Upper lobe of right lung (tissue), 1 donor: ENCODE measurements at regions not wholly inside any gene's neighbourhood (a gene's known extent, or its start where the extent isn't known, plus 50 kb on each side); places are given as distances from the start of the nearest gene placed in this dataset.

Experiments used
- ATAC-seq: fragments of 200-7000 bp; cut with Tn5 transposase; one replicate; pipeline ENCODE4 v1.9.1; 2020; ENCODE audit warnings: mild to moderate bottlenecking, moderate library complexity
- DNase-seq: peaks from one replicate; pipeline ENCODE4 v3.0.0-alpha.2; 2020
- H3K27ac ChIP-seq: fragments of 200-600 bp; one replicate; pipeline ENCODE4 v1.8.0; 2022
- H3K27me3 ChIP-seq: fragments of 200-600 bp; one replicate; pipeline ENCODE4 v1.8.0; 2022; ENCODE audit warnings: mild to moderate bottlenecking
- H3K36me3 ChIP-seq: fragments of 200-600 bp; one replicate; pipeline ENCODE4 v1.8.0; 2022
- H3K4me1 ChIP-seq: fragments of 200-600 bp; one replicate; pipeline ENCODE4 v1.8.0; 2022
- H3K4me3 ChIP-seq: fragments of 200-600 bp; one replicate; pipeline ENCODE4 v1.8.0; 2022; ENCODE audit warnings: mild to moderate bottlenecking
- H3K9me3 ChIP-seq: fragments of 200-600 bp; one replicate; pipeline ENCODE4 v1.8.0; 2022
- intact Hi-C: fragments of 100-400 bp; cut with DNase I; formaldehyde crosslinking; loops from one replicate; pipeline ENCODE4 v1.11.0; 2022
- TF ChIP-seq, protein P1 (sequence below): fragments of 200-600 bp; IDR thresholded peaks from one replicate; pipeline ENCODE4 v1.8.0; 2022; ENCODE audit warnings: antibody characterized with exemption
- donor health status: DM: no; HTN: yes; CAD: no; lungs with severe emphysema.

DNA sequence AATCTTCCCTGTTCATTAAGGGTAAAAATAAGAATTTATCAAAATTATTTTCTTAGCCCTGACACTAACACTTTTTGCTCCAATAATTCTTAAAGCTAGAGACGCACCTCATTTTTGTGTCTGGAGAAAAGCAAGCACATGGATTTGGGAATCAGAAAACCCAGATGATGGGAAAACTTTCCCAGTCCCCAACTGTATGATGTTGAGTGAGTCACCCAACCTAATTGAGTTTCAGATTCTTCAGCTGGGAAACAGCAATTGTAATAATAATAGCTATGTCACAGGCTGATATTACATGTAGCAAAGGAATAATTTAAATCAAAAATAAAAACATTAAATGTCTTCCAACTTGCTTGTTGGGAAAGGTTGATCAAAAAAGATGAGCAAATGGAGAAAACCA is 159.0 kb downstream of the MIS18A start:
- DNase-seq (no peak), ATAC-seq (no peak)
- TF ChIP-seq, protein P1, sequence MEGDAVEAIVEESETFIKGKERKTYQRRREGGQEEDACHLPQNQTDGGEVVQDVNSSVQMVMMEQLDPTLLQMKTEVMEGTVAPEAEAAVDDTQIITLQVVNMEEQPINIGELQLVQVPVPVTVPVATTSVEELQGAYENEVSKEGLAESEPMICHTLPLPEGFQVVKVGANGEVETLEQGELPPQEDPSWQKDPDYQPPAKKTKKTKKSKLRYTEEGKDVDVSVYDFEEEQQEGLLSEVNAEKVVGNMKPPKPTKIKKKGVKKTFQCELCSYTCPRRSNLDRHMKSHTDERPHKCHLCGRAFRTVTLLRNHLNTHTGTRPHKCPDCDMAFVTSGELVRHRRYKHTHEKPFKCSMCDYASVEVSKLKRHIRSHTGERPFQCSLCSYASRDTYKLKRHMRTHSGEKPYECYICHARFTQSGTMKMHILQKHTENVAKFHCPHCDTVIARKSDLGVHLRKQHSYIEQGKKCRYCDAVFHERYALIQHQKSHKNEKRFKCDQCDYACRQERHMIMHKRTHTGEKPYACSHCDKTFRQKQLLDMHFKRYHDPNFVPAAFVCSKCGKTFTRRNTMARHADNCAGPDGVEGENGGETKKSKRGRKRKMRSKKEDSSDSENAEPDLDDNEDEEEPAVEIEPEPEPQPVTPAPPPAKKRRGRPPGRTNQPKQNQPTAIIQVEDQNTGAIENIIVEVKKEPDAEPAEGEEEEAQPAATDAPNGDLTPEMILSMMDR, result no peak
- intact Hi-C loops, result no loop called here
- H3K9me3 ChIP-seq, result no peaks in the 10 kb centered on the region
- H3K36me3 ChIP-seq, result no peaks in the 10 kb centered on the region
- H3K27me3 ChIP-seq, result no peaks in the 10 kb centered on the region
- no peaks in the 10 kb centered on the region for H3K4me1 ChIP-seq
- H3K4me3 ChIP-seq, result no peak overlapping the region
- H3K27ac ChIP-seq, result no peak overlapping the region

DNA sequence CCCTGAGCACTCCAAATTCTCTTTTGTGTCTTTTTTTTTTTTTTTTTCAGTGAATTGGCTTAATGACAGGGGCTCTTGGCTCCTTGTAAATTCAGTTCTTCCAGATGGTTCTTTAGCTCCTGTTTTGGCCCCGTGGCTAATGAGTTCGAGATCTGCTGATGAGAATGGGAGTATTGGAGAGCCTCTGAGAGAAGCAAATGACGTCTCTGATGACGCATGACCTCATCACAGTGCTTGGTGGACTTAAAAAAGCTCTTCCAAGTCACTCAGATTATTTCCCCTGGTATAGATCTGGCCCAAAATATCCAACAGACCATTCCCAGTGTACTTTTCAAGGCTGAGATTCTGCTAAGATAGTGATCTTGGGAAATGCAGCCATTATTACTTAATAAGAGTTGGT is 159.5 kb downstream of the MIS18A start:
- Histone ChIP-seq H3K27me3 (no peaks in the 10 kb centered on the region), H3K36me3 (no peaks in the 10 kb centered on the region), H3K4me3 (no peak overlapping the region), H3K27ac (no peak overlapping the region), H3K9me3 (no peaks in the 10 kb centered on the region), H3K4me1 (no peaks in the 10 kb centered on the region)
- intact Hi-C loops, result no loop called here
- ATAC-seq, result no peak
- TF ChIP-seq, protein P1, result no peak
- DNase-seq, result no peak

DNA sequence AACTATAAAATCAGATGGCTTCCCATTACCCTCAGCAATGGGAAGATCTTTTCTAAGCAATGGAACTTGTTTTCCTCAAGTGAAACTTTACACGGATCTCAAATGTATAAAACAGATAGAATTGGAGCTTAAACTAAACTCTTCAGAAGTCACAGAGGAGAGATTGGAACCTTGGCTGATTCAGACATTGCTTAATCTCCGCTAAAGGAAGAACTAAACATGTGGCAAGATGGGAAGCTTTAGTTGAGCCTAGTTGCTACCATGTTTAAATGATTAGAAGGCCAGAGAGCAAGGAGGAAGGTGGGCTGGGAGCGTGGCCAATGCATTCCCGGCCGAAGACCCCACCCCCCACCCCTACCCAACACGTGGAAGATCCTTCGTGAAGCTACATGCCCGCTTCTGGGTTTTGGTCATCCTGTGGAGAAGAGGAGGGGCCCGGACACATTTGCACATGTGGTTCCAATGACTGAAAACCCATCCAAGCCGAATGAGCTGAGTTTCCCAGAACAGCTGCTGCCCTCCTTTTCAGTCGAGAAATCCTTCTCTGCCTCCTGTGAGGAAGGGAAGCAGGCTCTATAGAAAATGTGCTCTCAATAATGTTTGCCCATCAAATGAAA is 164.3 kb downstream of the MIS18A start:
- intact Hi-C loops, result no loop called here
- TF ChIP-seq, protein P1, result no peak
- H3K27ac ChIP-seq, result no peak overlapping the region

DNA sequence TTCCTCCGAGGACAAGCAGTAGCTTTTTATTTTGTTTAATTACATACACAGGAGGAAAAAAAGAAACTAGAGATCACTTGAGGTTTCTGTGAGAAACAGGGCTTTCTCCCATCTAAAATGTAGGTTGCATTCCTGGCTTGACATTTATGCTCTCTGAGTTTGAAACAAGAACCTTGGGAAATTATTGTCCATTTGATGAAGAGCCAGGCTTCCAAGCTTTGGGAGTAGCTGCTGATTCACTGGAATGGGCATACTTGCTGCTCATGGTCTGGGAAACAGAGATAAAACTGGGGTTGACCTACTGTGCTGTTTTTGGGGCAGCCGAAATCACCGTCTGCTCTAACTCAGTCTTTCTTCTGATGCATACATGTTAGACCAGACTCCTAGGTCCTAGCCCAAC is 165.4 kb downstream of the MIS18A start:
- no peaks in the 10 kb centered on the region for H3K27me3 ChIP-seq
- DNase-seq, result no peak
- no peak overlapping the region for H3K4me3 ChIP-seq
- intact Hi-C loops, result no loop called here
- H3K9me3 ChIP-seq, result no peaks in the 10 kb centered on the region
- no peak for ATAC-seq
- TF ChIP-seq, protein P1, result no peak
- H3K4me1 ChIP-seq, result no peaks in the 10 kb centered on the region
- H3K36me3 ChIP-seq, result no peaks in the 10 kb centered on the region
- H3K27ac ChIP-seq, result no peak overlapping the region

More for the DNA sequence above, 164.3 kb downstream of the MIS18A start:
- H3K36me3 ChIP-seq, result no peaks in the 10 kb centered on the region
- no peak for DNase-seq
- no peaks in the 10 kb centered on the region for H3K27me3 ChIP-seq
- H3K4me3 ChIP-seq, result no peak overlapping the region
- ATAC-seq, result no peak
- H3K4me1 ChIP-seq, result no peaks in the 10 kb centered on the region
- no peaks in the 10 kb centered on the region for H3K9me3 ChIP-seq

DNA sequence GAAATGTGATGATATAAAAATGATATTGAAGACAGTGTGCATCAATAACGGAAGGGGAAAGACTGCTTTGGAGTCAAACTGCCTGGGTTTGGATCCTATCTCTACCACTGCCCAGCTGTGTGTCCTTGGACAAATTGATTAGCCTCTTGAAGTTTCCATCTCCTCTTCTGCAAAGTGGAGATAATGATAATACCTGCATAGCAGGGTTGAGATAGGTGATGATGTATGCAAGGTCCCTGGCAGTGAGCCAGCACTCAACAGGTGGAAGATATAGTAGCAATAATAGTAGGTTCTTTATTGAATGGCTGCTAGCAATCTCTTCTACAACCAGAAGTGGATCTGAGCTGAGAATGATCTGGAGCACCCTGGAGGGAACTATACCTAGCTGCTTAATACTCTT is 166.7 kb downstream of the MIS18A start:
- H3K9me3 ChIP-seq, result no peaks in the 10 kb centered on the region
- H3K27ac ChIP-seq, result no peak overlapping the region
- DNase-seq, result no peak
- H3K36me3 ChIP-seq, result no peaks in the 10 kb centered on the region
- no peaks in the 10 kb centered on the region for H3K27me3 ChIP-seq
- H3K4me3 ChIP-seq, result no peak overlapping the region
- H3K4me1 ChIP-seq, result no peaks in the 10 kb centered on the region
- TF ChIP-seq, protein P1, result no peak
- intact Hi-C loops, result no loop called here
- ATAC-seq, result no peak

DNA sequence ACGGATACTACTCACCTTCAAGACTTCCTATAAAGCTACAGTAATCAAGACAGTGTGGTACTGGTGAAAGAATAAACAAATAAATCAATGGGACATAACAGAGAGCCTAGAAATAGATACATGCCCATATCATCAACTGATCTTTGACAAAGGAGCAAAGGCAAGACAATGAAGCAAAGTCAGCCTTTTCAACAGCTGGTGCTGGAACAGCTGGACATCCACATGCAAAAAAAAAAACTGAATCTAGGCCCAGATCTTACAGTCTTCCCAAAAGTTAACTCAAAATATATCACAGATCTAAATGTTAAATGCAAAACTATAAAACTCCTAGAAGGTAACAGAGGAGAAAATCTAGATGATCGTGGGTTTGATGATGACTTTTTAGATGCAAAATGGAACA is 170.3 kb downstream of the MIS18A start:
- Histone ChIP-seq H3K4me1 (no peaks in the 10 kb centered on the region), H3K27ac (no peak overlapping the region), H3K4me3 (no peak overlapping the region), H3K36me3 (no peaks in the 10 kb centered on the region), H3K27me3 (no peaks in the 10 kb centered on the region), H3K9me3 (no peaks in the 10 kb centered on the region)
- intact Hi-C loops, result no loop called here
- ATAC-seq (no peak), DNase-seq (no peak)
- TF ChIP-seq, protein P1, result no peak
